Stimulated activated CD8-positive, alpha-beta memory T cell treated with anti-CD3 and anti-CD28 coated beads, Interleukin-4, amount 100 ng/mL, for 48 hours (primary cell): ENCODE measurements at regions not wholly inside any gene's neighbourhood (a gene's known extent, or its start where the extent isn't known, plus 50 kb on each side); places are given as distances from the start of the nearest gene placed in this dataset.

ENCODE experiments used
- DNase-seq: peaks from one replicate; pipeline ENCODE4 v3.0.0-alpha.2; 2020

DNA sequence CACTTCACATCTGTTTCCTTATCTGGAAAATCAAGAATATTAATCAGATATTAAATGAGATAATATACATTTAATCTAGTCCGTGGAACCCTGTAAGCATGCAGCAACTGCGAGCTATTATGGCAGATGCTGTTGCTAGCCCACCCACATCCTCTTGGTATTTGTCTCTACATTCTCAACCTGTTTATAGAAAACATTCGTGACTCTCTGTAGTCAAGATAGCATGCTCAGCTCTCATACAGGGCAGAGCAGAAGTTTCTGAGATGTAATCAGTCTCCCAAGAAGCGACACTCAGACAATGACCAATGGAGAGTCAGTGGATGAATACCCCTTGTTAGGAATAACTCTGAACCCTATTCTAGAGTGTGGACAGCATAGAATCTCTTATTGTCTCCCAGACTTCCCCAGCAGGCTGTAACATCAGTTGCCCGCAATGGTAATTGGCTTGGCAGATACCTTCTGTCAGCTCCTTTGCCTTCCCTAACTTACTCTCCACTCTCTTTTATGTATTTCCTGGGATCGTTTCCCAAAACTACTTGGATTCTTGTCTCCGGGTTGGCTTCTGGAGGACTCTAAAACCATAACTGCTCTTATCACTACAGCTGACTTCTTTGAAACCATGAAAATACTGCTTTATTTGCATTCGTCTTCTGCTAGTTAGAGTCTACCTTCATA lies 400.7 kb upstream of the TNP1 start:
- DNase-seq: no peak

DNA sequence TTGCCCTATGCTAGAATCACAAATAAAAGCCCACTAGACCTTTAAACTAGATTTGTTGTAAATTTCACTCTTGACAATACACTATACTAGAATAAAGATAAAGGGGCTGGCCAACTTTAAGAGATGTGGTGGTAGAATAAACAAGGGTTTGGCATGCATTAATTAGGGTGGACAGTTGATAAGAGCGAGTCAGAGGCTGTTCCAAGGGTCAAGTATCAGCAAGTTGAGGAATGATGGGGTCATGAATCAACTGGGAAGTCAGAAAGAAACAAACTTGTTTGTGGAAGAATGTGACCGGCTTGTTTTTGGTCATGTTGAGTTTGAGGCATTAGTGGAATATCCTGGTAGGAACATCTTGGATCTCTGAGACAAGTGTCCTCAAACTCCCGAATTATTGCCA lies 398.3 kb upstream of the TNP1 start:
- DNase-seq: no peak

DNA sequence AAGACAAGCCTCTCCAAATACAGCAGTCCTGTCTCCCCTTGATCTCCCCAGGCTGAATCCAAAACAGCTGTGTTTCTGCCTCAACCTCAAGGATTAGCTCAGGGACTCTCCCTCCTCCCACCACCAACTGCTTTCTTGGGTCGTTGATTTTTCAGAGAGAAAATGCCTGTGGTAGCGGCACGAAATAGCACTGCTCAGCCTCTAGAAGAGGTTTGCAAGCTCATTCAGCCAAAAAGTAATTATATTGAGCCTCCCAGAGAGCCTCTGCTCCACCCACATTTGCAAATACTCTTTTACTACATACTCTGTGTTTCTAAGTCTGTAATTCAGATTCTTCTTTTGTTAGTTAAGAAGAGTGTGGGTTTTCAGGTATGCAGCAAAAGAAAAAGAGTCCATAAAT lies 396.4 kb upstream of the TNP1 start:
- no peak for DNase-seq

DNA sequence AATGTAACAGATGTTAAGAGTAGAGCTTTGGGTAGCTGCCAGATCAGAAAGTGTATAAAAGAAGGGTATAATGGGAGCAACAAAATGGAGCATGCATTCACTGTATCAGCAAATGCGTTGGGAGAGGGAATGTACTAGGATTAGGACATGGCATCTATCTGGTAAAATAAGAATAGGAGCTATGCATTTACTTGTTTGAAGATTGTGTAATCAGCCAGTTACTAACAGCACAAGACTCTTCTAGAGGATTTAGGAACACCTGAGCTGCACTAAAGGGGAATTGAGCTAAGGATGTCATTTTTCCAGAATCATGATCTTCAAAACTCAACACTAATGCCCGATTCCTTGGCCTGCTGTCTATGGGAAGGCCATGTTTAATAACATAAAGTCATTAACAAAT lies 394.2 kb upstream of the TNP1 start:
- DNase-seq: no peak

DNA sequence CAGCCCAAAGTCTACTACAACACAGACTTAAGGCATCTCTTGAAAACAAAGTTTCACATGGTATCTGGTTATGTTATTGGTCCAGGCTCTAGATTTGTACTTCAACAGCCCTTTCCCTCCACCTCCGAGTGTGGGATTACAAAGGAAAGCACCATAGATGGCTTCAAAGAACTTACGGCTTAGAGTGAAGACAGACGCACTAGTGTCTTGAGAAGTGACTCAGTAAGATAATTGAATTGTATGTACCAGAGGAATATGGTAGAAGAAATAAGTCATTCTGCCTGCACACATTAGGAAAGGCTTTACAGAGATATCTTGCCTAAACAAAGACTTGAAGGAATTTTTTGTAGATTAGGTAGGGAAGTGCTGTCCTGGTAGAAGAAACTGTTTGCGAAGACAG lies 392.3 kb upstream of the TNP1 start:
- no peak for DNase-seq

DNA sequence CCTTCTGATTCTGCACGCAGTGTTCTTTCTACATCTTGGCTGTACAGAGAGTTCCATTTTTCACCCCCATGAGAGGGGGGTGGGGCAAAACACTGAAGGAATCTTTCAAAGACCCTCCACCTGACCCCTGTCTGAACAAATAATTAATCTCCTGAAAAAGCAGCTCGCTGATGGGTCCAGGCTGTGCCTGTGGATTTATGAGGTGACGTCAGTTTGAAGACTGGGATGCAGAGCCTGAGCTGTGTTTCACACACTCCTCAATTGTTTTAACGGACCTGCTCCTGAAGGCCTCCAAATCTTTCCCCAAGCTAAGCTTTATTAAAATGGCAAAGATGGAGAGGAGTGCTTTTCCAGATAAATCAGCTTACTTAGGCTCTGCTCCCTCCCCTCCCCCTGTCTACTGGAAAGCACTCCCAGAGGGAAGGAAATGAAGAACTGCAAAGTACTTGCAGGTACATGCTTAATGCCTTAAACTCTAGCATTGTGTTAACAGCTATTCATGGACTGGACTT lies 390.2 kb upstream of the TNP1 start:
- DNase-seq: no peak

DNA sequence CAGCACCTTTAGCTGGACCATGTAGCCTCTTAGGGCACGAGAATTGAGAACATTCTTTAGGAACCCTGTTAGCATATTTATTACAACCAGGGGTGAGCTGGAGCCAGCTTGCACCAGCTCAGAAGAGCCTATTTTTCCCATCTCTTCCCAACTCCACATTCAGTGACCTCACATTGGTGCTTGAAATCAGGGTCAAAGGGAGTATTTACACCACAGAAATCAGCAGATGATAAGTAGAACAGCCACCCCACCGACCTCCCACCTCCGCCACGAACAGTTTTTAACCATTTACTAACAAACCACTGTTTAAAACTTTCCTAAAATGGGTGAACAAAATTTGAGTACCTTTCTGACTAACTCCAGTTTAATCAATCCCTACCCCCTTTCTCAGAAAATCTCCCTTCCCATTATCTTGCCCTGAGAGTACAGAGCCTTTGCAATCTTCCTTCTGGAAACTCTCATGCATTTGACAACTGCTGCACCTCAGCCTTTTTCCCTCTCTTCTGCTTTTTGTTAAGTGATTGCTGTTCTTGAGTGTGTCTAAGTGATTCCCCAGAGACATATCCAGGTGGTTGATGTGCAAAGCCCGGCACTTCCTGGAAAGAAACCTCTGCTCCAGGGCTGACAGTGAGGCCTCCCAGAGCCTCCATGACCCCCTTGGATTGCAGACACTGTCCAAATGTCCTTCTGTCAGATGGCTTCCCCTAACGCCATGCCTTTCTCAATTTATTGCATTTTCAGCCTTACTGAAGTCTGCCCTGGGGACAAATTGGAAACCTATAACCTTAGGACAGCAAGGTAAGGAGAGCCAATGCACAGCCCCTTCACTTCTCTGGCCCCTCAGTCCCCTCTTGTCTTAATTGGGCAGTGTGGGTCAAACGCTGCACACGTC lies 389.5 kb upstream of the TNP1 start:
- no peak for DNase-seq

DNA sequence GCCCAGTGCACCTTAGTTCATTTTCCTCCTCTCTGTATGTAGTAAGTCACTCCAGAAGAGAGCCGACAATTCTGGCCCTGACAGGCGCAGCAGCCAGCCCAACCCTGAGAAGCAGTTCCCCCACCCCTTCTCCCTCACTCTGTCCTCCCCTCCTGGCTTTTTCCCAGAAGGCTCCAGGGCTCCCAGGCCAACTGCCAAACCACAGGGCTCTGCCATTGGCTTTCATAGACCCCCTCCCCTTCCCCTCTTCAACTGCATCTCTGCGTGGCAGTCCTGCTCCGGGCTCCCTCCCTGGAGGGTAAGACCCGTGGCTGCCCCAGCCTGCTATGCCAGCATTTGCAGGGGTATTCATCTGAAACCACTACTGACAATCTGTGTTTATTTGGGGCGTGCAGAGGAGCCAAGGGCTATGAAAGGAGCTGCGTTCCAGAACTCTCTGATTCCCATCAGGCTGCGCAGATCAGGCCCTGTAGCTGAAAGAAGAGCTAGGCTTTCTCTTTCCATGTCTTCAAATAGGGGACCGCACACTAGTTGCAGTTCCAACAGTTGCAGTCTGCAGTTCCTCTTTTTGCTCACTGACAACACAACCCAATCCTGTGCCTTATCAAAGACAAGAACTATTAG lies 388.6 kb upstream of the TNP1 start:
- no peak for DNase-seq

DNA sequence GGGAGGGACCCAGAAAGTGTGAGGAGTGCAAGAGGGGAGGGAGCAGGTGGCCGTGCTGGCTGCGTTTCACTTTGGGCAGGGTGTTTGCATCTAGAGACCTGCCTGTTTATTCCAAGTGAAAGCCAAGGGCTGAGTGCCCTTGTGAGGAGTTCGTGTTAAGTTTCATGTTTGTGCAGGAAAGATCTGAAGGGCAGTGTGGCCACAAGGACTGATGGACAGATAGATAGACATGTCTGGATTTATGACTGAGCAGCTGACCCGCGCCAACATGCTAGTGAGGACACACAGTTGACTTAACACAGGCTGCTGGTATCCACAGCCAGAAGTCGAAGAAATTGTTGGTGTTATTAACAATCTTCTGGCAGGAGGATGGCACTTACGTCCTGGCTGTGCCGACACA lies 387.6 kb upstream of the TNP1 start:
- DNase-seq: no peak

DNA sequence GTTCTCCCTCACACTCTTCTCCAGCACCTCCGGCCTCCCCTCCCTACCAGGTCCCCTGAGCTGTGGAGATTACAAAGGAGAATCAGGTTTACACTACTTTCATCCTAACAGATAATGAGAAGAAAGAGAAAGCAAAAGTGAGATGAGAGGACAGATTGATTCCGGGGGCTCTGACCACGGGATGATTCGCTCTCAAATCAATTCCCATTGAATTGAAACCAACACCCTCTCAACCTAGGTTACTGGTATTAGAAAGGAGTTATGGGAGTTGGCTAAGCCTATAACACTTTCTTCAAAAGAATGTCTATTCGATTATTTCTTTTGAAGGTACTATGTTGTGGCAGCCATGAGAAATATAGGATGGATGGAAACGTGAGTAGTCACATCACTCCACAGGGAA lies 386.2 kb upstream of the TNP1 start:
- DNase-seq: no peak

DNA sequence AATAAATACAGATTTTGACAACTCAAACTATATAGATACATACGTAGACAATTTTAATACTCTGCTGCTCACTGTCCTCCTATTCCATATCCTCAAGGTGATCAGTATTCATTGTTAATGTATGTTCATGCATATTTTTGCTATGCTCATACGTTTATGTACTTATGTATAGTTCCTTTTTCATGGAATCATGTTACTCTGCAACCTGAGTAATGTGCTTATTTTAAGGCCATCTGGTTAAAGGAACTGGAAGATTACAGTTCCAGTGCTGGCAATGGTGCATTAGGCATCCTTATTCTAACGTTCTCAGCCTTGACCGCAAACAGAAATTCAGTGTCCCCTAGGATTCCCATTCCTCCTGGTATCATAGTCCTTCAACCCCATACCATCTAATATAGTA lies 385.0 kb upstream of the TNP1 start:
- DNase-seq: no peak

DNA sequence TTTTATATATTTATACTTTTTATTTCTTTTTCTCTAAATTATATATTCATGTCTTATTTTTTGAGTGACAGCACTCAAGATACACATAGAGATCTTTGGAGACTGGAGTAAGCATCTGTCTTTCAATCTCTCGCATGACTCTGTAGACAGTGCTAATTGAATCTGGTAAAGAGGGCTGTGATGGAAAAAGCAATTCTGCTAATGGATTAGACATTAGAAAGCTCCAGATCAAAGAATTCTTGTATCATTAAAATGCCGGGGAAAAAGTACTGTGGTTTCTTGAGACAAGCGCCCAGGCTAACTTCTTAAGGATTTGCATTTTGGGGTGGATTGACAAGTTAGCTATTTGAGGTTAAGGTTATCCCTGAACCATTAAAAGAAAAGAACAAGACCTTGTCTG lies 383.1 kb upstream of the TNP1 start:
- no peak for DNase-seq

DNA sequence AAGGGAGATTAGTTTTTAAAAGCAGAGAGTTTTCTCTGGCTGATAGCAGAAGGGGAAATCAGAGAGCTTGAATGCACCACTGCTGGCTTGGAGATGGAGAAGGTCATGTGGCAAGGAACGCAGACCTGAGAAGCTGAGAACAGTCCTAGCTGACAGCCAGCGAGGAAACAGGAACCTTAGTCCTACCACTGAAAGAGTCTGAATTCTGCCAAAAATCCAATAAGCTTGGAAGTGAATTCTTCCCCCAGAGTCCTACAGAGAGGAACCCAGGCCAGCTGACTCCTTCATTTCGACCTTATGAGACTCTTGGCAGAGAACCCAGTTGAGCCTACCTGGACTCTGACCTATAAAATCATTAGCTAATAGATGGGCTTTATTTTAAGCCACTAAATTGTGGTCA lies 371.9 kb upstream of the TNP1 start:
- no peak for DNase-seq

DNA sequence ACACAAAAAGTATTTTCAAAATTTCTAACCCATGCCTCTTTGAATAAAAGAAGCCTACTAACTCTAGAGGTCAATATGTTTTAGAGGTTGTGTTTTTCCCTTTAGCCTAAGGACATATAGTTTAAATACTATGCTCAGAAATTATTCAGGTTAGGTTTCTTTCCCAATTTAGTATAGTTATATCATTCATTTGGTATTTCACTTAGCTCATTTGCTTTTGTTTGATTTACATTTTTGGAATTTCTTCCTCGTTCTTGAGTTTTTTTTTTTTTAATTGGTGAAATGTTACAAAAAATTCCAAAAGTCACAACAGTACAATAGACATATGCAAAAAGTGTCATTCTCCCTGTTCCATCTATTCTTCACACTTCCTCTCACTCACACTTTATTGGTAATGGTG lies 371.3 kb upstream of the TNP1 start:
- DNase-seq: no peak

DNA sequence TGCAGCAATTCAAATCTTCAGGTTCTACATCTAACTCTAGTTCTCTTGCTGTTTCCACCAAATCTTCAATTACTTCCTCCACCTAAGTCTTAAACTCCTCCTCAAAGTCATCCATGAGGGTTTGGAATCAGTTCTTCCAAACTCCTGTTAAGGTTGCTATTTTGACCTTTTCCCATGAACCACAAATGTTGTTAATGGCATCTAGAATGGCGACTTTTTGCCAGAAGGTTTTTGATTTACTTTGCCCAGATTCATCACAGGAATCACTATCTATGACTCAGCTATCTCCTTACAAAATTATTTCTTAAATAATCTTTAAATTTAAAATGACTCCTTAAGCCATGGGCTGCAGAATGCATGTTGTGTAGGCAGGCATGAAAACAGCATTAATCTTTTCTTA lies 368.9 kb upstream of the TNP1 start:
- DNase-seq: no peak

DNA sequence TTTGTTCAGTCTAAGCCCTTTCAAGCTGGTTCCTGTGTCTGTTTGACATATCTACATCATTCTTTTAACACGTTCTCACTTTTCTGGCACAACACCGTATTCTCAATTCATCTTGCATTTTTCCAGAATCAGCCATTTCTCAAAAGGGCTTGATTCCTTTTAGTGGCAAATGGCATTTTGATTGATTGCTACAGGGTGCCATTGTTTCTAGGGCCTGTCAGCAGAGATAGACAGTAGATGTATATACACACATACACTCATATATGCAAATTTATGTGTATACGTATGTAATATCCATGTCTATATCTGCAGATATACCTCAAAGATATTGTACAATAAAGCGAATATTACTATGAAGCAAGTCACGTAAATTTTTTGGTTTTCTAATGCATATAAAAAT lies 367.9 kb upstream of the TNP1 start:
- DNase-seq: no peak

DNA sequence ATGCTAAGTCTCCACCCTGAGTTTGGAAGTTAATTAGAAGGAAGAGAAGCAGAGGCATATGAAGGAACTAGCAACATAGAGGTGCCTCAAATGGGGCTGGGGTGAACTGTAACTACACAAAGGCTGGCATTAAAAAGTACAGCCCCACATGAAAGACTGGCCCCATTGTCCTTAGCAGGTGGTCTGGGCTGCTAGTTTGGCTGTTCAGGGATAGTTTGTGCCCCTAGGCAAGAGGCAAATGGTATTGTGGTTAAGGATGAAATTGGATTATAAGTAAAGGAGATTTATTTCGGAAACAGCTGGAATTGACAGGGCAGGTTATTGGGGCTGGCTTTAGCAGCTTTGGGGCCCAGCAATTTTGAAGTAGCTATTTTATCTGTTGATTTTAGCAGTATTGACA lies 365.7 kb upstream of the TNP1 start:
- no peak for DNase-seq

DNA sequence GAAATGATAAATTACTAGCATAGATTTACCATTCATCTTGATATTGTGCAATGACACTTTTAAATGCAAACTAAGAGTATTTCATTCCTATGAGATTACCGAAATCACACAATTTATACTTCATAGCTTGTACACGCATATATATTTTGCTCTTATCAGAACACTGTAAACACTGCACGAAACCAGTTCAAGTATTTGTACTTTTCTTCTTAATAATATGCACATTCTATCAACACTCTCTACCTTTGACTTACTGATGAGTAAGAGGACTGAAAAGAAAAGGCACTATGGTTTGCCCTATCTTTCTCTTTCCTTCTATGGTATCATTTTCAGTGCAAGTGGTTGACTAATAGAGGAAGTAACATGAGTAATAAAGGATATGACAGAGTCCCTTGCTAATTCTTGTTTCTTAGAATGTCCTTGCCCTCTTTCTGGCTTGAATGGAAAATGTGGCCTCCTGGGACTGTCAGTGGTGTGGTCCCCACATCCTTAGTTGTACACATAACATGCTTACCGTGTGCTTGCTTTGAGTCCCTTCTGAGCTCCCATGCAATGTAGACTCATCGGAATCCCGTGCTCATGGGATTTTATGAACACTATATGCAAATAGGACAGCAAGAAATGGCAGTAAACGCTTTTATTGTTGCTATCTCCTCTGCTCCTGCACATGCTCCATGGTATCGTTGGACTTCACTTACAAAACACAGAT lies 363.5 kb upstream of the TNP1 start:
- peak; percentile 47 for DNase-seq

DNA sequence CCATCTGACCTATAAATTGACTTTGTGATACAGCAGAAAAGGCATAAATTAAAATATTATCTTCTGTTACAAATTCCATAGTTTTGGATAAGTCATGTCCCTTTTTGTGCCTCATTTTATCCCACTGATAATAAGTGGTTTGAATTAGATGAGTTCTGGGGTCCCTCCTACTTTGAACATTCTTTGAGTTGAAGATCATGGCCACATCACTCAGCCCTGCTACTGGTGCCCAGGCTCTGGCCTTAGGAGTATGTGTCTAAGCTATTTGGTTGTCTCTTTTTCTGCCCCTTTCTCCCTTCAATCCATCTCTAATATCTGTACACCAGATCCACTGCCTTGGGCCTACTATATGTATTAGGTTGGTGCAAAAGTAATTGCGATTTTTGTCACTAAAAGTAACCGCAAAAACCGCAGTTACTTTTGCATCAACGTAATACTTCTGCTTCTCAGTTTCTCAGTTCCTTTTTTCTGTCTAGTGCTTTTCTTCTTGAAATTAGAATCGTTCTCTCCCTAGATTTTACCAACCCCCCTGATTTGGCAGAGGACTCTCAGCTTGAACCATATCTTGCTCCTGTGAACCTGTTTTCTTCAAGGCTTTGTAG lies 362.5 kb upstream of the TNP1 start:
- DNase-seq: no peak

DNA sequence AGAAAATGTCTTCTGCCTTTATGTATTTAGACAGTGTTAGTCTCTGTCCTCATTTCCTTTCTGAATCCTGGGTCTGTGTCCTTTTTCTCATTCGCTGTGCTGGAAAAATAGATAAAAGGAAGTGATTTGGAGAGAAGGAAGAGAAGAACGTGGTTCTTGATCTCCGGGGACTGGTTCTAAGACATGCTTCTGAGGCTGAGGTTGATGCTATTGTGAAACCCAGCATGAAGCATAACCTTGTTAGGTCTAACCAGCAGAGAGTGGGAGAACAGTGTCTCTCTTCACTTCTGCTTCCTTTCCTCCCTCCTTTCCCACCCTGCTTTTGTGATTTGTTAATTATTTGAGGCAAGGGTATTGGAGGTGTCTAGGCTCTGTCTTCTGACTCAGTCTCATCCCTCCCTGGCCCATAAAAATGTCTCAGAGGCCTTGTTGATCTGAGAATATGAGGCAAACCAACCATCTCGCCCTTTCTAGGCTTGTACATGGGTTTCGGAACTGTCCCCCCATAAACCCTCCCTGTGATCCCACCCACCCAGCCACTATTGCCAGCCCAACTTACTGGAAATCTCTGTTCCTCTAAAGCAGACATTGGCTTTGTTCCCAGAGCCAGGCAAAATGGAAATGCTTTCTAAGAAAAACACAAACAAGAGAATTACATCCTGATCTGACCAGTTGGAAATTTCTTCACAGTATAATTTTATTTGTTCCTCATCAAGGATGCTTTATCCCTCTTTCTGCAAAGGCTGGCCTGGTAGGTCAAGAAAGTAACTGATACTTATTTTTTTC lies 360.6 kb upstream of the TNP1 start:
- no peak for DNase-seq

DNA sequence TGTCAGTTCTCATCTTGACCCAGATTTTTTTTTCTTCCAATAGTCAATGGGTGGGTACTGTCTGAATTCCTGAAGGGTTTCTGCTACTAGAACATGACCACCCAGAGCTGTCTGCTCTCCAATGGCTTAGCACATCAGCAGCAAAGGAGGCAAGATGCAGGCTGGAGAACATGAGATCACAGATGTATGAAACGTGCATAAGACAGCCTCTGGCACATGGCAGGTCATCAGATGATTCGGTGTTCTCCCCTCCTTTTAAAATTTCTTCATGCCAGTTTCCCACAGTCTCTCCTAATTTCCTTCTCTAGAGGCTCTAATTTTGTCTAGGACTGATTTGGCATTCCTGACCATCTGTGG lies 359.3 kb upstream of the TNP1 start:
- DNase-seq: no peak
